Esophagus muscularis mucosa (tissue), 4 donors: ENCODE measurements at regions not wholly inside any gene's neighbourhood (a gene's known extent, or its start where the extent isn't known, plus 50 kb on each side); places are given as distances from the start of the nearest gene placed in this dataset.

Source experiments
- EP300 ChIP-seq: sonication (generic); formaldehyde crosslinking; IDR thresholded peaks from one replicate; pipeline ENCODE4 v1.6.1; 2017; ENCODE audit warnings: antibody characterized with exemption
- POLR2A ChIP-seq: fragments of 450-650 bp; IDR thresholded peaks from one replicate; pipeline ENCODE4 v1.6.1; 2017; ENCODE audit warnings: antibody characterized with exemption, moderate library complexity, mild to moderate bottlenecking, low read depth
- TF ChIP-seq, protein P1 (sequence below), 3 experiments: fragments of 200-600 bp in 2 of 3; fragments of 450-650 bp in 1 of 3; sonication (generic) in 2 of 3; IDR thresholded peaks; one replicate each; pipeline ENCODE4 v1.5.1; 2017 to 2019; ENCODE audit warnings: antibody characterized with exemption in 3 of 3, mild to moderate bottlenecking in 2 of 3, moderate library complexity in 1 of 3

DNA sequence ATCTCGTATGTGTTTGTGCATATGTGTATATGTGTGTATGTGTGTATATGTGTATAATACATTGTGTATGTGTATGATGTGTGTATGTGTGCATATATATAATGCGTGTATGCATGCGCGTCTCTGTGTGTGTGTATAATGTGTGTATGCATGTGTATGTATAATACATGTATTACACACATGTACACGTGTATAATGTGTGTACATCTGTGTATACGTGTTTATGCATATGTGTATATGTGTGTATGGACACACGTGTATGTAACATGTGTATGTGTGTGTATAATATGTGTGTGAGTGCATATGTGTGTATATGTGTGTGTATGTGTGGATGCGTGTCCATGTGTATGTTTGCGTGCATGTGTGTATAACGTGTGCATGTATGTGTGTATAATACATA lies 433.7 kb upstream of the RBFOX1 start:
- TF ChIP-seq, protein P1, sequence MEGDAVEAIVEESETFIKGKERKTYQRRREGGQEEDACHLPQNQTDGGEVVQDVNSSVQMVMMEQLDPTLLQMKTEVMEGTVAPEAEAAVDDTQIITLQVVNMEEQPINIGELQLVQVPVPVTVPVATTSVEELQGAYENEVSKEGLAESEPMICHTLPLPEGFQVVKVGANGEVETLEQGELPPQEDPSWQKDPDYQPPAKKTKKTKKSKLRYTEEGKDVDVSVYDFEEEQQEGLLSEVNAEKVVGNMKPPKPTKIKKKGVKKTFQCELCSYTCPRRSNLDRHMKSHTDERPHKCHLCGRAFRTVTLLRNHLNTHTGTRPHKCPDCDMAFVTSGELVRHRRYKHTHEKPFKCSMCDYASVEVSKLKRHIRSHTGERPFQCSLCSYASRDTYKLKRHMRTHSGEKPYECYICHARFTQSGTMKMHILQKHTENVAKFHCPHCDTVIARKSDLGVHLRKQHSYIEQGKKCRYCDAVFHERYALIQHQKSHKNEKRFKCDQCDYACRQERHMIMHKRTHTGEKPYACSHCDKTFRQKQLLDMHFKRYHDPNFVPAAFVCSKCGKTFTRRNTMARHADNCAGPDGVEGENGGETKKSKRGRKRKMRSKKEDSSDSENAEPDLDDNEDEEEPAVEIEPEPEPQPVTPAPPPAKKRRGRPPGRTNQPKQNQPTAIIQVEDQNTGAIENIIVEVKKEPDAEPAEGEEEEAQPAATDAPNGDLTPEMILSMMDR (IDR thresholded peaks at IDR 0.05), result no peak
- TF ChIP-seq EP300 (no peak), POLR2A (no peak)
